Ovary (tissue), 7 donors: ENCODE measurements at regions not wholly inside any gene's neighbourhood (a gene's known extent, or its start where the extent isn't known, plus 50 kb on each side); places are given as distances from the start of the nearest gene placed in this dataset.

Experiments
- DNase-seq, 5 donors: peaks; one replicate each; pipeline ENCODE4 v3.0.0-alpha.2; 2019 to 2020
- H3K27ac ChIP-seq, 2 donors: fragments of 200-600 bp; one replicate each; pipeline versions ENCODE4 v1.5.1 to v1.8.0; 2019 to 2022
- H3K27me3 ChIP-seq: fragments of 200-600 bp; one replicate; pipeline ENCODE4 v1.8.0; 2022
- H3K36me3 ChIP-seq: fragments of 200-600 bp; sonication (generic); one replicate; pipeline ENCODE4 v1.5.1; 2019
- H3K4me1 ChIP-seq: one replicate; pipeline ENCODE4 v1.8.1; 2013; ENCODE audit warnings: mild to moderate bottlenecking, moderate library complexity; ENCODE audit not compliant: insufficient read depth
- H3K4me3 ChIP-seq: fragments of 200-600 bp; sonication (generic); one replicate; pipeline ENCODE4 v1.5.1; 2017
- H3K9me3 ChIP-seq, 2 donors: fragments of 200-600 bp in 1 of 2; sonication (generic) in 1 of 2; one replicate each; pipeline versions ENCODE4 v1.5.1 to v1.8.1; 2013 to 2019; ENCODE audit warnings: mild to moderate bottlenecking in 1 of 2, moderate library complexity in 1 of 2
- CTCF ChIP-seq, 3 donors: fragments of 450-650 bp in 2 of 3; fragments of 200-600 bp in 1 of 3; IDR thresholded peaks; one replicate each; pipeline versions ENCODE4 v1.5.1 to v1.8.0; 2016 to 2022; ENCODE audit warnings: antibody characterized with exemption in 3 of 3, mild to moderate bottlenecking in 1 of 3
- EP300 ChIP-seq: sonication (generic); formaldehyde crosslinking; IDR thresholded peaks from one replicate; pipeline ENCODE4 v1.6.1; 2017; ENCODE audit warnings: antibody characterized with exemption
- POLR2A ChIP-seq: fragments of 450-650 bp; IDR thresholded peaks from one replicate; pipeline ENCODE4 v1.6.1; 2017; ENCODE audit warnings: antibody characterized with exemption, mild to moderate bottlenecking, moderate library complexity
- WGBS, 3 donors: extraction: QIAGEN DNeasy Blood & Tissue Kit in 1 of 3; methylation state at CpG; one replicate each; pipeline versions ENCODE4 v1.1.5 to v1.1.7; 2013 to 2017; 5-methylcytosine and 5-hydroxymethylcytosine counted together
- intact Hi-C, 4 donors: fragments of 100-400 bp; cut with DNase I; formaldehyde crosslinking; loops; one replicate each; pipeline versions ENCODE4 v1.11.0 to v1.15.1; 2022 to 2023
- donor health status: DM: no; HTN: no; CAD: no; lungs with moderate emphysema.
- donor health status: DM: no; HTN: no; CAD: no.
- donor health status: Bipolar disorder and iron deficiency.
- donor health status: DM: no; HTN: no; CAD: no.
- donor health status: DM: yes; HTN: yes; CAD: no.

GRCh38 chr11:15748132-15748531 lies 608.2 kb downstream of the SOX6 start:
- Histone ChIP-seq H3K27ac (no peak overlapping the region), H3K4me1 (no peaks in the 10 kb centered on the region), H3K27me3 (no peaks in the 10 kb centered on the region), H3K36me3 (no peaks in the 10 kb centered on the region), H3K9me3 (no peaks in the 10 kb centered on the region), H3K4me3 (no peak overlapping the region)
- TF ChIP-seq EP300 (no peak), POLR2A (no peak), CTCF (IDR thresholded peaks at IDR 0.05) (no peak)
- intact Hi-C loops: no loop called here
- no peak for DNase-seq

GRCh38 chr11:15748741-15749140 lies 607.6 kb downstream of the SOX6 start:
- no peaks in the 10 kb centered on the region for H3K27me3 ChIP-seq
- no peak for DNase-seq
- H3K4me1 ChIP-seq: no peaks in the 10 kb centered on the region
- H3K9me3 ChIP-seq: no peaks in the 10 kb centered on the region
- no peak overlapping the region for H3K4me3 ChIP-seq
- TF ChIP-seq POLR2A (no peak), CTCF (IDR thresholded peaks at IDR 0.05) (no peak), EP300 (no peak)
- WGBS, 3 donors: 77 to 79% (median 77%) methylated on average over 2 of the region's 2 CpGs
- no peak overlapping the region for H3K27ac ChIP-seq
- no peaks in the 10 kb centered on the region for H3K36me3 ChIP-seq
- intact Hi-C loops: no loop called here

- no peaks in the 10 kb centered on the region for H3K27me3 ChIP-seq
- no peak for TF ChIP-seq EP300
- TF ChIP-seq CTCF (IDR thresholded peaks at IDR 0.05): no peak
- TF ChIP-seq POLR2A: no peak
- WGBS, 3 donors: 82 to 87% (median 84%) methylated on average over 11 of the region's 11 CpGs
These were observed 605.6 kb downstream of the SOX6 start for GRCh38 chr11:15750535-15751308.

GRCh38 chr11:15754221-15754620 lies 602.1 kb downstream of the SOX6 start:
- no peak for TF ChIP-seq POLR2A
- TF ChIP-seq CTCF (IDR thresholded peaks at IDR 0.05): no peak
- no peak for TF ChIP-seq EP300
- Histone ChIP-seq H3K9me3 (no peaks in the 10 kb centered on the region), H3K36me3 (no peaks in the 10 kb centered on the region), H3K27me3 (no peaks in the 10 kb centered on the region), H3K4me1 (no peaks in the 10 kb centered on the region), H3K4me3 (no peak overlapping the region), H3K27ac (no peak overlapping the region)
- DNase-seq: no peak
- WGBS, 3 donors: 39 to 52% (median 40%) methylated on average over 1 of the region's 1 CpG
- intact Hi-C loops: no loop called here

More at GRCh38 chr11:15750535-15751308, 605.6 kb downstream of the SOX6 start:
- Histone ChIP-seq H3K4me3 (no peak overlapping the region), H3K27ac (no peak overlapping the region), H3K36me3 (no peaks in the 10 kb centered on the region), H3K9me3 (no peaks in the 10 kb centered on the region), H3K4me1 (no peaks in the 10 kb centered on the region)
- intact Hi-C loops: no loop called here
- DNase-seq: no peak
